Nephron (organoid): ENCODE measurements at regions not wholly inside any gene's neighbourhood (a gene's known extent, or its start where the extent isn't known, plus 50 kb on each side); places are given as distances from the start of the nearest gene placed in this dataset.

Experiments
- H3K27ac Mint-ChIP-seq, 3 experiments: 2 replicates each; pipeline ENCODE4 v1.8.0; 2020; ENCODE audit warnings: mixed read lengths in 3 of 3, mild to moderate bottlenecking in 2 of 3, moderate library complexity in 1 of 3
- H3K27me3 Mint-ChIP-seq: 2 replicates; pipeline ENCODE4 v1.8.0; 2021; ENCODE audit warnings: low read depth, mild to moderate bottlenecking, moderate library complexity, mixed read lengths
- H3K36me3 Mint-ChIP-seq: 2 replicates; pipeline ENCODE4 v1.8.0; 2020; ENCODE audit warnings: low read depth, mixed read lengths
- H3K4me1 Mint-ChIP-seq: 2 replicates; pipeline ENCODE4 v1.8.0; 2020; ENCODE audit warnings: mixed read lengths
- H3K4me3 Mint-ChIP-seq, 3 experiments: 2 replicates each; pipeline ENCODE4 v1.8.0; 2020; ENCODE audit warnings: mild to moderate bottlenecking in 3 of 3, mixed read lengths in 3 of 3, moderate library complexity in 2 of 3
- H3K9me3 Mint-ChIP-seq: 2 replicates; pipeline ENCODE4 v1.8.0; 2020; ENCODE audit warnings: mixed read lengths
- CTCF ChIP-seq, 3 experiments: fragments of 200-600 bp; sonication (generic); IDR thresholded peaks; one replicate each; pipeline ENCODE4 v1.5.0; 2021; ENCODE audit warnings: antibody characterized with exemption in 3 of 3; ENCODE audit not compliant: unreplicated experiment in 3 of 3

- no peak overlapping the region for H3K4me3 Mint-ChIP-seq
- H3K27ac Mint-ChIP-seq: no peak overlapping the region
- H3K27me3 Mint-ChIP-seq: no peaks in the 10 kb centered on the region
- no peak for TF ChIP-seq CTCF (IDR thresholded peaks at IDR 0.05; ENCODE audit: unreplicated experiment in 3 of 3)
- peaks cover 23% of the 10 kb centered on the region for H3K9me3 Mint-ChIP-seq
- no peaks in the 10 kb centered on the region for H3K4me1 Mint-ChIP-seq
- no peaks in the 10 kb centered on the region for H3K36me3 Mint-ChIP-seq
These were observed 66.6 kb upstream of the HS3ST1 start for GRCh38 chr4:11495291-11495690.

GRCh38 chr4:11494232-11494631, 65.5 kb upstream of the HS3ST1 start:
- Mint-ChIP-seq H3K4me3 (no peak overlapping the region), H3K27me3 (no peaks in the 10 kb centered on the region)

GRCh38 chr4:11489453-11490083, 60.9 kb upstream of the HS3ST1 start:
- H3K27ac Mint-ChIP-seq: peak overlapping the region in 1 of 3 experiments; percentile 11
- H3K4me1 Mint-ChIP-seq: peaks cover 21% of the 10 kb centered on the region

More at GRCh38 chr4:11494232-11494631, 65.5 kb upstream of the HS3ST1 start:
- H3K9me3 Mint-ChIP-seq: peaks cover 23% of the 10 kb centered on the region
- H3K4me1 Mint-ChIP-seq: peaks cover 5% of the 10 kb centered on the region
- H3K36me3 Mint-ChIP-seq: no peaks in the 10 kb centered on the region
- no peak for TF ChIP-seq CTCF (IDR thresholded peaks at IDR 0.05; ENCODE audit: unreplicated experiment in 3 of 3)
- no peak overlapping the region for H3K27ac Mint-ChIP-seq

GRCh38 chr4:11488657-11489452, 60.2 kb upstream of the HS3ST1 start:
- Mint-ChIP-seq H3K27ac (peak overlapping the region in 1 of 3 experiments; percentile 11), H3K36me3 (no peaks in the 10 kb centered on the region), H3K4me1 (peaks cover 21% of the 10 kb centered on the region), H3K4me3 (no peak overlapping the region), H3K9me3 (peaks cover 4% of the 10 kb centered on the region), H3K27me3 (no peaks in the 10 kb centered on the region)
- no peak for TF ChIP-seq CTCF (IDR thresholded peaks at IDR 0.05; ENCODE audit: unreplicated experiment in 3 of 3)

More at GRCh38 chr4:11489453-11490083, 60.9 kb upstream of the HS3ST1 start:
- Mint-ChIP-seq H3K36me3 (no peaks in the 10 kb centered on the region), H3K9me3 (peaks cover 4% of the 10 kb centered on the region), H3K27me3 (no peaks in the 10 kb centered on the region), H3K4me3 (no peak overlapping the region)
- no peak for TF ChIP-seq CTCF (IDR thresholded peaks at IDR 0.05; ENCODE audit: unreplicated experiment in 3 of 3)

GRCh38 chr4:11487868-11488544, 59.3 kb upstream of the HS3ST1 start:
- Mint-ChIP-seq H3K4me1 (peaks cover 21% of the 10 kb centered on the region), H3K36me3 (no peaks in the 10 kb centered on the region), H3K27ac (peak overlapping the region in 2 of 3 experiments; percentile 11 to 37), H3K27me3 (no peaks in the 10 kb centered on the region), H3K4me3 (no peak overlapping the region), H3K9me3 (peaks cover 4% of the 10 kb centered on the region)
- TF ChIP-seq CTCF (IDR thresholded peaks at IDR 0.05; ENCODE audit: unreplicated experiment in 3 of 3): no peak
